Adrenal gland (tissue), 9 donors: ENCODE measurements at regions not wholly inside any gene's neighbourhood (a gene's known extent, or its start where the extent isn't known, plus 50 kb on each side); places are given as distances from the start of the nearest gene placed in this dataset.

Experiments
- DNase-seq, 7 donors: peaks; one replicate each; pipeline ENCODE4 v3.0.0-alpha.2; 2019 to 2020
- H3K27ac ChIP-seq, 5 donors: fragments of 200-600 bp; sonication (generic) in 4 of 5; 1 replicate in 3 of 5; 2 replicates in 2 of 5; pipeline versions ENCODE4 v1.5.1 to v1.8.0; 2016 to 2020; ENCODE audit warnings: mild to moderate bottlenecking in 1 of 5
- H3K27me3 ChIP-seq: fragments of 200-600 bp; 2 replicates; pipeline ENCODE4 v1.8.0; 2021
- H3K36me3 ChIP-seq, 2 donors: fragments of 200-600 bp; replicated peaks in 1 of 2; 1 replicate in 1 of 2; 2 replicates in 1 of 2; pipeline versions ENCODE4 v1.5.1 to v1.8.0; 2018 to 2022
- H3K4me1 ChIP-seq, 2 donors: fragments of 200-600 bp; replicated peaks in 1 of 2; 1 replicate in 1 of 2; 2 replicates in 1 of 2; pipeline versions ENCODE4 v1.5.1 to v1.8.0; 2018 to 2021
- H3K4me3 ChIP-seq, 4 donors: fragments of 200-600 bp; sonication (generic) in 3 of 4; one replicate each; pipeline ENCODE4 v1.5.1; 2016 to 2018
- H3K9me3 ChIP-seq, 3 donors: fragments of 200-600 bp; sonication (generic) in 1 of 3; replicated peaks in 1 of 3; 1 replicate in 2 of 3; 2 replicates in 1 of 3; pipeline versions ENCODE4 v1.5.1 to v1.8.0; 2016 to 2021
- POLR2A ChIP-seq, 2 donors: fragments of 450-650 bp; IDR thresholded peaks; one replicate each; pipeline ENCODE4 v1.6.1; 2017; ENCODE audit warnings: antibody characterized with exemption in 2 of 2, mild to moderate bottlenecking in 2 of 2, moderate library complexity in 1 of 2
- WGBS, 4 donors: extraction: QIAGEN DNeasy Blood & Tissue Kit in 2 of 4; methylation state at CpG; one replicate each; pipeline versions ENCODE4 v1.1.5 to v1.1.7; 2013 to 2017; 5-methylcytosine and 5-hydroxymethylcytosine counted together
- intact Hi-C, 2 donors: fragments of 100-400 bp; cut with DNase I; formaldehyde crosslinking; loops; one replicate each; pipeline versions ENCODE4 v1.14.1 to v1.15.0; 2022 to 2023
- TF ChIP-seq, protein P1 (sequence below), 6 experiments: fragments of 450-650 bp in 4 of 6; fragments of 200-600 bp in 2 of 6; sonication (generic) in 1 of 6; IDR thresholded peaks; 1 replicate in 5 of 6; 2 replicates in 1 of 6; pipeline versions ENCODE4 v1.5.1 to v1.8.0; 2016 to 2021; ENCODE audit warnings: antibody characterized with exemption in 6 of 6, mild to moderate bottlenecking in 2 of 6, moderate library complexity in 1 of 6
- donor health status: healthy with polysubstance abuse.
- donor health status: Bipolar disorder and iron deficiency.
- donor health status: DM: yes; HTN: yes; CAD: no.
- donor health status: DM: no; HTN: no; CAD: no.
- donor health status: DM: no; HTN: no; CAD: no.

- WGBS, 4 donors: 74 to 90% (median 82%) methylated on average over 4 of the region's 4 CpGs
- Histone ChIP-seq H3K9me3 (no peaks in the 10 kb centered on the region), H3K27ac (no peak overlapping the region), H3K4me1 (no peaks in the 10 kb centered on the region), H3K36me3 (no peaks in the 10 kb centered on the region), H3K27me3 (no peaks in the 10 kb centered on the region), H3K4me3 (no peak overlapping the region)
- intact Hi-C loops: no loop called here
- TF ChIP-seq, protein P1, sequence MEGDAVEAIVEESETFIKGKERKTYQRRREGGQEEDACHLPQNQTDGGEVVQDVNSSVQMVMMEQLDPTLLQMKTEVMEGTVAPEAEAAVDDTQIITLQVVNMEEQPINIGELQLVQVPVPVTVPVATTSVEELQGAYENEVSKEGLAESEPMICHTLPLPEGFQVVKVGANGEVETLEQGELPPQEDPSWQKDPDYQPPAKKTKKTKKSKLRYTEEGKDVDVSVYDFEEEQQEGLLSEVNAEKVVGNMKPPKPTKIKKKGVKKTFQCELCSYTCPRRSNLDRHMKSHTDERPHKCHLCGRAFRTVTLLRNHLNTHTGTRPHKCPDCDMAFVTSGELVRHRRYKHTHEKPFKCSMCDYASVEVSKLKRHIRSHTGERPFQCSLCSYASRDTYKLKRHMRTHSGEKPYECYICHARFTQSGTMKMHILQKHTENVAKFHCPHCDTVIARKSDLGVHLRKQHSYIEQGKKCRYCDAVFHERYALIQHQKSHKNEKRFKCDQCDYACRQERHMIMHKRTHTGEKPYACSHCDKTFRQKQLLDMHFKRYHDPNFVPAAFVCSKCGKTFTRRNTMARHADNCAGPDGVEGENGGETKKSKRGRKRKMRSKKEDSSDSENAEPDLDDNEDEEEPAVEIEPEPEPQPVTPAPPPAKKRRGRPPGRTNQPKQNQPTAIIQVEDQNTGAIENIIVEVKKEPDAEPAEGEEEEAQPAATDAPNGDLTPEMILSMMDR (IDR thresholded peaks at IDR 0.05): no peak
- TF ChIP-seq POLR2A (IDR thresholded peaks at IDR 0.05): no peak
- no peak for DNase-seq
These were observed 709.2 kb downstream of the DSC3 start for GRCh38 chr18:30333310-30333709.

DNA sequence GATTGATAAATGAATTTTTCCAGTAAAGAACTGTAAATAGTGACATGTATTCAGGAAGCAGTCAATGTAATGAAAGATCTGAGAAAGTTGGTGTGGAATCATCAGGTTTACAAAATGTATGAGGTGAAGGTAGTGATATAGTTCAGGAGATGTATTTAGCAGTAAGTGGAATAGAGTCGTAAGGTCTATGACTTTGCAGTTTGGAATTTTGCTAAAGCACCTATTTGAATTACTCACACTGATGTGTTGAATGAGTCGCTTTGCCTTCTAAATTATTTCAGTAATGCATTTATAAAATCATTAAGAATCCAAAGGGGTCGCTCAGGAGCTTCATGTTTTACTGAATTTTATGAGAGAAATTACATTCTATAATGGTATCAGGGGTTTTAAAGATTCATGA, 713.7 kb downstream of the DSC3 start:
- no peaks in the 10 kb centered on the region for H3K4me1 ChIP-seq
- H3K9me3 ChIP-seq: no peaks in the 10 kb centered on the region
- H3K4me3 ChIP-seq: no peak overlapping the region
- 76 to 86% (median 80%) methylated on average over 3 of the region's 3 CpGs for WGBS, 4 donors
- no peak for DNase-seq
- intact Hi-C loops: no loop called here
- H3K36me3 ChIP-seq: no peaks in the 10 kb centered on the region
- no peaks in the 10 kb centered on the region for H3K27me3 ChIP-seq
- TF ChIP-seq POLR2A (IDR thresholded peaks at IDR 0.05): no peak
- TF ChIP-seq, protein P1 (IDR thresholded peaks at IDR 0.05): no peak
- H3K27ac ChIP-seq: no peak overlapping the region

GRCh38 chr18:30302181-30302580, 740.4 kb downstream of the DSC3 start:
- H3K36me3 ChIP-seq: no peaks in the 10 kb centered on the region
- no peaks in the 10 kb centered on the region for H3K9me3 ChIP-seq
- no peak for DNase-seq
- TF ChIP-seq, protein P1 (IDR thresholded peaks at IDR 0.05): no peak
- no peak for TF ChIP-seq POLR2A (IDR thresholded peaks at IDR 0.05)
- H3K27me3 ChIP-seq: no peaks in the 10 kb centered on the region
- H3K27ac ChIP-seq: no peak overlapping the region
- H3K4me3 ChIP-seq: no peak overlapping the region
- intact Hi-C loops: no loop called here
- no peaks in the 10 kb centered on the region for H3K4me1 ChIP-seq

- no peaks in the 10 kb centered on the region for H3K27me3 ChIP-seq
- TF ChIP-seq, protein P1 (IDR thresholded peaks at IDR 0.05): no peak
- no peak for TF ChIP-seq POLR2A (IDR thresholded peaks at IDR 0.05)
- H3K9me3 ChIP-seq: no peaks in the 10 kb centered on the region
- intact Hi-C loops: no loop called here
- no peak overlapping the region for H3K27ac ChIP-seq
- WGBS, 4 donors: 55 to 63% (median 57%) methylated on average over 2 of the region's 2 CpGs
- no peaks in the 10 kb centered on the region for H3K4me1 ChIP-seq
- no peaks in the 10 kb centered on the region for H3K36me3 ChIP-seq
- no peak for DNase-seq
- H3K4me3 ChIP-seq: no peak overlapping the region
These were observed 743.8 kb downstream of the DSC3 start for GRCh38 chr18:30298769-30299168.
